WERI-Rb-1 (cell line): ENCODE measurements at regions not wholly inside any gene's neighbourhood (a gene's known extent, or its start where the extent isn't known, plus 50 kb on each side); places are given as distances from the start of the nearest gene placed in this dataset.
A peak's percentile ranks its signal among the peaks of the same experiment; 100 is the strongest.

Experiments used
- DNase-seq: peaks from one replicate; pipeline ENCODE4 v3.0.0-alpha.2; 2020
- H3K27ac ChIP-seq: fragments of 250-450 bp; sonication (Bioruptor Pico); 2 replicates; pipeline ENCODE4 v1.5.1; 2020; ENCODE audit warnings: mild to moderate bottlenecking, moderate library complexity
- H3K27me3 ChIP-seq: fragments of 250-450 bp; sonication (Bioruptor Pico); 2 replicates; pipeline ENCODE4 v1.5.1; 2021; ENCODE audit warnings: mild to moderate bottlenecking, low read depth, moderate library complexity; ENCODE audit not compliant: insufficient read depth, severe bottlenecking
- H3K36me3 ChIP-seq: fragments of 250-450 bp; sonication (Bioruptor Pico); 2 replicates; pipeline ENCODE4 v1.5.1; 2020; ENCODE audit warnings: mild to moderate bottlenecking, moderate library complexity
- H3K4me3 ChIP-seq: 2 replicates; pipeline ENCODE4 v1.5.1; 2011; ENCODE audit warnings: low read depth, mild to moderate bottlenecking, control low read depth, low read length
- H3K9me3 ChIP-seq: fragments of 250-450 bp; sonication (Bioruptor Pico); 2 replicates; pipeline ENCODE4 v1.5.1; 2021; ENCODE audit warnings: mild to moderate bottlenecking, moderate library complexity; ENCODE audit not compliant: severe bottlenecking
- CTCF ChIP-seq: IDR thresholded peaks from 2 replicates; pipeline ENCODE4 v1.5.1; 2011; ENCODE audit warnings: low read depth, mild to moderate bottlenecking, control low read depth, inconsistent platforms, low read length

- DNase-seq, result peak; percentile 0
- Histone ChIP-seq H3K27ac (no peak overlapping the region), H3K9me3 (no peaks in the 10 kb centered on the region), H3K36me3 (no peaks in the 10 kb centered on the region), H3K27me3 (no peaks in the 10 kb centered on the region), H3K4me3 (no peak overlapping the region)
- TF ChIP-seq CTCF, result no peak
Observed at GRCh38 chr2:30363406-30363805, 83.6 kb upstream of the LCLAT1 start.

- TF ChIP-seq CTCF, result no peak
- no peaks in the 10 kb centered on the region for H3K27me3 ChIP-seq
- H3K36me3 ChIP-seq, result no peaks in the 10 kb centered on the region
- peak; percentile 3 for DNase-seq
- no peak overlapping the region for H3K4me3 ChIP-seq
- H3K27ac ChIP-seq, result no peak overlapping the region
- no peaks in the 10 kb centered on the region for H3K9me3 ChIP-seq
Observed at GRCh38 chr2:30365201-30365600, 81.8 kb upstream of the LCLAT1 start.

- DNase-seq, result peak; percentile 2
- Histone ChIP-seq H3K27ac (no peak overlapping the region), H3K4me3 (no peak overlapping the region), H3K9me3 (no peaks in the 10 kb centered on the region), H3K27me3 (no peaks in the 10 kb centered on the region), H3K36me3 (no peaks in the 10 kb centered on the region)
- TF ChIP-seq CTCF, result no peak
Observed at GRCh38 chr2:30366199-30366691, 80.8 kb upstream of the LCLAT1 start.

GRCh38 chr2:30367232-30368070 lies 79.6 kb upstream of the LCLAT1 start:
- no peaks in the 10 kb centered on the region for H3K36me3 ChIP-seq
- H3K9me3 ChIP-seq, result no peaks in the 10 kb centered on the region
- DNase-seq, result peak; percentile 3
- no peaks in the 10 kb centered on the region for H3K27me3 ChIP-seq
- no peak for TF ChIP-seq CTCF
- H3K27ac ChIP-seq, result no peak overlapping the region
- no peak overlapping the region for H3K4me3 ChIP-seq

- H3K27ac ChIP-seq, result no peak overlapping the region
- H3K4me3 ChIP-seq, result no peak overlapping the region
- no peaks in the 10 kb centered on the region for H3K27me3 ChIP-seq
- H3K36me3 ChIP-seq, result no peaks in the 10 kb centered on the region
- peak; percentile 7 for DNase-seq
- no peaks in the 10 kb centered on the region for H3K9me3 ChIP-seq
- no peak for TF ChIP-seq CTCF
Observed at GRCh38 chr2:30368258-30368657, 78.8 kb upstream of the LCLAT1 start.
